ENCODE measurements at regions not wholly inside any gene's neighbourhood (a gene's known extent, or its start where the extent isn't known, plus 50 kb on each side); places are given as distances from the start of the nearest gene placed in this dataset.

GRCh38 chr3:182717216-182717615 is 76.1 kb upstream of the ATP11B start:
- TF ChIP-seq CTCF (IDR thresholded peaks at IDR 0.05; ENCODE audit: low read depth, low read length, missing input control) (no peak), GABPA (IDR thresholded peaks at IDR 0.05 in 1 of 2, conservative IDR thresholded peaks at IDR 0.05 in 1 of 2) (no peak), HNF4A (conservative IDR thresholded peaks at IDR 0.05) (no peak), EGR1 (IDR thresholded peaks at IDR 0.05; ENCODE audit: low read depth in 2 of 2) (no peak), NR2F2 (IDR thresholded peaks at IDR 0.05) (no peak), FOXA1 (IDR thresholded peaks at IDR 0.05) (no peak), ZBTB33 (IDR thresholded peaks at IDR 0.05) (no peak), REST (IDR thresholded peaks at IDR 0.05) (no peak), MAX (IDR thresholded peaks at IDR 0.05) (no peak), TAF1 (conservative IDR thresholded peaks at IDR 0.05) (no peak), SP1 (IDR thresholded peaks at IDR 0.05) (no peak)
